ENCODE measurements at regions not wholly inside any gene's neighbourhood (a gene's known extent, or its start where the extent isn't known, plus 50 kb on each side); places are given as distances from the start of the nearest gene placed in this dataset.
"Not testable (repeated sequence)": the region's sequence is repeated elsewhere in the genome, so short reads cannot be mapped to it uniquely, and the experiment has no call there.

DNA sequence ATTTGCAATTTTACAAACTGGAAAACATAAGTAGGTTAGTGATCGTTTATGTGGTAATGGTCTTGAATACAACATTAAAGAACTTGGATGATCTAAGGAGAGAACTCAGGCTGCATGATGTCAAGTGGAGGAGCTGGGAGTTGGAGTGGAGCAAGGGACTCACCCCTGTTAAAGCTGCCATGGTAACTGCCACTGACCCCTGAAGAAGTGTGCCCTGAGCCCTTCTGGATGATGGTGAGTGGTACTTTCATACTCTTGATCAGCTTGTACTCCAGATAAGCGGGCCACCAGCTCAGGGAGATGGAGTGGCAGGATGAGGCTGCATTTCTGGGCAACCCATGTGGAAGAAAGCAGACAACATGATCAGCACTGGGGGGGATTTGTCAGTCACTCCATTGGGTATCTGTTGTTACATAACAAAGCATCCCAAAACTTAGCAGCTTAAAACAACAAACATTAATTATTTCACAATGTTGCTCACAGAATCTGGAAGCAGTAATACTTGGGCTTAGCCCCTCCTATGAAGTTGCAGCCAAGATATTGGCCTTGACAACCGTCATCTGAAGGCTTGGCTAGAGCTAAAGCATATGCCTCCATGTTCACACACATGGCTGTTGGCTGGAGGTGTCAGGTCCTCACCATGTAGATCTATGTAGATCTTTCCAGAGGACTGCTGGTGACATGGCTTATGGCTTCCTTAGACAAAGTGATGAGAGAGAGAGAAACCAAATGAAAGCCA, 213.8 kb downstream of the DUSP10 start:
- no peaks in the 10 kb centered on the region for H3K79me2 ChIP-seq
- H3K4me1 ChIP-seq: no peaks in the 10 kb centered on the region
- no peak overlapping the region for H3K4me3 ChIP-seq (ENCODE audit: low read depth, low read length)
- no peaks in the 10 kb centered on the region for H3K36me3 ChIP-seq (ENCODE audit: control insufficient read depth, insufficient read depth, low read length)
- TF ChIP-seq CTCF (IDR thresholded peaks at IDR 0.05): no peak
- H3K27me3 ChIP-seq (ENCODE audit: control insufficient read depth, insufficient read depth, low read length): no peaks in the 10 kb centered on the region
- H3K27ac ChIP-seq: no peak overlapping the region
- H3K9me3 ChIP-seq (ENCODE audit: control insufficient read depth, low read length): no peaks in the 10 kb centered on the region
- H3K4me2 ChIP-seq (ENCODE audit: low read length): no peak overlapping the region
- H2AFZ ChIP-seq: no peak overlapping the region
- H3K9ac ChIP-seq: no peak overlapping the region

- not testable (repeated sequence) for H3K4me3 ChIP-seq (ENCODE audit: low read depth, low read length); H3K4me1 ChIP-seq; H3K79me2 ChIP-seq; H3K36me3 ChIP-seq (ENCODE audit: control insufficient read depth, insufficient read depth, low read length); H3K27ac ChIP-seq; H3K9ac ChIP-seq; H3K9me3 ChIP-seq (ENCODE audit: control insufficient read depth, low read length); H2AFZ ChIP-seq; H3K27me3 ChIP-seq (ENCODE audit: control insufficient read depth, insufficient read depth, low read length); H3K4me2 ChIP-seq (ENCODE audit: low read length)
Observed at GRCh38 chr1:221530159-221530558, 211.7 kb downstream of the DUSP10 start.

- Histone ChIP-seq H2AFZ (no peak overlapping the region), H3K4me2 (ENCODE audit: low read length) (no peak overlapping the region), H3K27me3 (ENCODE audit: control insufficient read depth, insufficient read depth, low read length) (no peaks in the 10 kb centered on the region), H3K9me3 (ENCODE audit: control insufficient read depth, low read length) (no peaks in the 10 kb centered on the region), H3K79me2 (no peaks in the 10 kb centered on the region), H3K36me3 (ENCODE audit: control insufficient read depth, insufficient read depth, low read length) (no peaks in the 10 kb centered on the region), H3K27ac (no peak overlapping the region), H3K9ac (no peak overlapping the region), H3K4me3 (ENCODE audit: low read depth, low read length) (no peak overlapping the region), H3K4me1 (no peaks in the 10 kb centered on the region)
- TF ChIP-seq CTCF (IDR thresholded peaks at IDR 0.05): no peak
Observed at GRCh38 chr1:221530791-221531190, 211.1 kb downstream of the DUSP10 start.

GRCh38 chr1:221532071-221532773, 209.7 kb downstream of the DUSP10 start:
- no peak for TF ChIP-seq CTCF (IDR thresholded peaks at IDR 0.05)

GRCh38 chr1:221541296-221541695, 200.6 kb downstream of the DUSP10 start:
- TF ChIP-seq CTCF (IDR thresholded peaks at IDR 0.05): no peak
- H3K36me3 ChIP-seq (ENCODE audit: control insufficient read depth, insufficient read depth, low read length): no peaks in the 10 kb centered on the region
- no peaks in the 10 kb centered on the region for H3K27me3 ChIP-seq (ENCODE audit: control insufficient read depth, insufficient read depth, low read length)
- no peaks in the 10 kb centered on the region for H3K9me3 ChIP-seq (ENCODE audit: control insufficient read depth, low read length)
- no peak overlapping the region for H3K9ac ChIP-seq
- no peak overlapping the region for H2AFZ ChIP-seq
- no peak overlapping the region for H3K27ac ChIP-seq
- no peaks in the 10 kb centered on the region for H3K79me2 ChIP-seq
- H3K4me1 ChIP-seq: no peaks in the 10 kb centered on the region
- no peak overlapping the region for H3K4me3 ChIP-seq (ENCODE audit: low read depth, low read length)
- no peak overlapping the region for H3K4me2 ChIP-seq (ENCODE audit: low read length)

More at GRCh38 chr1:221532071-221532773, 209.7 kb downstream of the DUSP10 start:
- Histone ChIP-seq H3K36me3 (ENCODE audit: control insufficient read depth, insufficient read depth, low read length) (no peaks in the 10 kb centered on the region), H2AFZ (no peak overlapping the region), H3K9me3 (ENCODE audit: control insufficient read depth, low read length) (no peaks in the 10 kb centered on the region), H3K9ac (no peak overlapping the region), H3K4me3 (ENCODE audit: low read depth, low read length) (no peak overlapping the region), H3K27ac (no peak overlapping the region), H3K27me3 (ENCODE audit: control insufficient read depth, insufficient read depth, low read length) (no peaks in the 10 kb centered on the region), H3K4me1 (no peaks in the 10 kb centered on the region), H3K79me2 (no peaks in the 10 kb centered on the region), H3K4me2 (ENCODE audit: low read length) (no peak overlapping the region)
